Fibroblast of upper back skin (primary cell): ENCODE measurements at regions not wholly inside any gene's neighbourhood (a gene's known extent, or its start where the extent isn't known, plus 50 kb on each side); places are given as distances from the start of the nearest gene placed in this dataset.
"Not testable (repeated sequence)": the region's sequence is repeated elsewhere in the genome, so short reads cannot be mapped to it uniquely, and the experiment has no call there.

Experiments
- DNase-seq: peaks from one replicate; pipeline ENCODE4 v3.0.0-alpha.2; 2013

- peak; percentile 25 for DNase-seq
Measured at GRCh38 chr16:52227851-52228250, 319.1 kb downstream of the TOX3 start.

- no peak for DNase-seq
Measured at GRCh38 chr16:52212841-52213240, 334.1 kb downstream of the TOX3 start.

GRCh38 chr16:52209227-52209626, 337.7 kb downstream of the TOX3 start:
- no peak for DNase-seq

GRCh38 chr16:52203096-52203495, 343.8 kb downstream of the TOX3 start:
- peak; percentile 2 for DNase-seq

GRCh38 chr16:52193441-52193840, 353.5 kb downstream of the TOX3 start:
- DNase-seq: no peak

- peak; percentile 61 for DNase-seq
Measured at GRCh38 chr16:52191531-52192134, 355.3 kb downstream of the TOX3 start.

GRCh38 chr16:52184336-52184735, 362.6 kb downstream of the TOX3 start:
- no peak for DNase-seq

- no peak for DNase-seq
Measured at GRCh38 chr16:52182840-52183239, 364.1 kb downstream of the TOX3 start.

- DNase-seq: no peak
Measured at GRCh38 chr16:52174168-52174567, 372.8 kb downstream of the TOX3 start.

- DNase-seq: no peak
Measured at GRCh38 chr16:52171481-52171880, 375.5 kb downstream of the TOX3 start.

GRCh38 chr16:52167328-52167727, 379.6 kb downstream of the TOX3 start:
- DNase-seq: no peak

- DNase-seq: no peak
Measured at GRCh38 chr16:52165961-52166360, 381.0 kb downstream of the TOX3 start.

- DNase-seq: no peak
Measured at GRCh38 chr16:52149003-52149402, 397.9 kb downstream of the TOX3 start.

- DNase-seq: no peak
Measured at GRCh38 chr16:52141871-52142270, 405.1 kb downstream of the TOX3 start.

GRCh38 chr16:52128361-52128760, 418.6 kb downstream of the TOX3 start:
- no peak for DNase-seq

GRCh38 chr16:52123842-52124241, 423.1 kb downstream of the TOX3 start:
- DNase-seq: no peak

- DNase-seq: no peak
Measured at GRCh38 chr16:52123061-52123839, 423.7 kb downstream of the TOX3 start.

GRCh38 chr16:52117171-52117570, 429.8 kb downstream of the TOX3 start:
- DNase-seq: no peak

- no peak for DNase-seq
Measured at GRCh38 chr16:52114379-52114778, 432.6 kb downstream of the TOX3 start.

GRCh38 chr16:52113533-52114183, 433.3 kb downstream of the TOX3 start:
- DNase-seq: no peak

GRCh38 chr16:52104993-52105392, 441.9 kb downstream of the TOX3 start:
- not testable (repeated sequence) for DNase-seq

- DNase-seq: no peak
Measured at GRCh38 chr16:52103791-52104190, 443.2 kb downstream of the TOX3 start.

GRCh38 chr16:52101246-52101645, 445.7 kb downstream of the TOX3 start:
- no peak for DNase-seq

GRCh38 chr16:52099382-52099781, 447.6 kb downstream of the TOX3 start:
- no peak for DNase-seq
